Sigmoid colon (tissue), 4 donors: ENCODE measurements at regions not wholly inside any gene's neighbourhood (a gene's known extent, or its start where the extent isn't known, plus 50 kb on each side); places are given as distances from the start of the nearest gene placed in this dataset.

Source experiments
- EP300 ChIP-seq, 4 donors: sonication (generic); formaldehyde crosslinking; IDR thresholded peaks; one replicate each; pipeline ENCODE4 v1.6.1; 2017; ENCODE audit warnings: antibody characterized with exemption in 4 of 4
- POLR2AphosphoS5 ChIP-seq, 4 donors: sonication (generic); formaldehyde crosslinking; IDR thresholded peaks; one replicate each; pipeline ENCODE4 v1.6.1; 2017; ENCODE audit warnings: antibody characterized with exemption in 4 of 4
- TF ChIP-seq, protein P1 (sequence below), 4 experiments: fragments of 450-650 bp in 3 of 4; fragments of 200-600 bp in 1 of 4; IDR thresholded peaks; one replicate each; pipeline ENCODE4 v1.5.1; 2016 to 2019; ENCODE audit warnings: antibody characterized with exemption in 4 of 4, mild to moderate bottlenecking in 3 of 4, moderate library complexity in 2 of 4

- TF ChIP-seq, protein P1, sequence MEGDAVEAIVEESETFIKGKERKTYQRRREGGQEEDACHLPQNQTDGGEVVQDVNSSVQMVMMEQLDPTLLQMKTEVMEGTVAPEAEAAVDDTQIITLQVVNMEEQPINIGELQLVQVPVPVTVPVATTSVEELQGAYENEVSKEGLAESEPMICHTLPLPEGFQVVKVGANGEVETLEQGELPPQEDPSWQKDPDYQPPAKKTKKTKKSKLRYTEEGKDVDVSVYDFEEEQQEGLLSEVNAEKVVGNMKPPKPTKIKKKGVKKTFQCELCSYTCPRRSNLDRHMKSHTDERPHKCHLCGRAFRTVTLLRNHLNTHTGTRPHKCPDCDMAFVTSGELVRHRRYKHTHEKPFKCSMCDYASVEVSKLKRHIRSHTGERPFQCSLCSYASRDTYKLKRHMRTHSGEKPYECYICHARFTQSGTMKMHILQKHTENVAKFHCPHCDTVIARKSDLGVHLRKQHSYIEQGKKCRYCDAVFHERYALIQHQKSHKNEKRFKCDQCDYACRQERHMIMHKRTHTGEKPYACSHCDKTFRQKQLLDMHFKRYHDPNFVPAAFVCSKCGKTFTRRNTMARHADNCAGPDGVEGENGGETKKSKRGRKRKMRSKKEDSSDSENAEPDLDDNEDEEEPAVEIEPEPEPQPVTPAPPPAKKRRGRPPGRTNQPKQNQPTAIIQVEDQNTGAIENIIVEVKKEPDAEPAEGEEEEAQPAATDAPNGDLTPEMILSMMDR (IDR thresholded peaks at IDR 0.05) = no peak
- no peak for TF ChIP-seq POLR2AphosphoS5 (IDR thresholded peaks at IDR 0.05)
- no peak for TF ChIP-seq EP300 (IDR thresholded peaks at IDR 0.05)
Observed at GRCh38 chrX:107374132-107374531, 75.3 kb upstream of the FRMPD3 start.
